Loucy (cell line): ENCODE measurements at regions not wholly inside any gene's neighbourhood (a gene's known extent, or its start where the extent isn't known, plus 50 kb on each side); places are given as distances from the start of the nearest gene placed in this dataset.

ENCODE experiments used
- EZH2phosphoT487 ChIP-seq: fragments of 200-600 bp; IDR thresholded peaks from 2 replicates; pipeline ENCODE4 v1.6.1; 2018; ENCODE audit warnings: antibody characterized with exemption, mild to moderate bottlenecking, moderate library complexity, borderline replicate concordance
- TF ChIP-seq, protein P1 (sequence below): fragments of 200-600 bp; sonication (generic); conservative IDR thresholded peaks from 2 replicates; pipeline ENCODE4 v1.5.1; 2014; ENCODE audit warnings: mild to moderate bottlenecking, antibody characterized with exemption, low read length

DNA sequence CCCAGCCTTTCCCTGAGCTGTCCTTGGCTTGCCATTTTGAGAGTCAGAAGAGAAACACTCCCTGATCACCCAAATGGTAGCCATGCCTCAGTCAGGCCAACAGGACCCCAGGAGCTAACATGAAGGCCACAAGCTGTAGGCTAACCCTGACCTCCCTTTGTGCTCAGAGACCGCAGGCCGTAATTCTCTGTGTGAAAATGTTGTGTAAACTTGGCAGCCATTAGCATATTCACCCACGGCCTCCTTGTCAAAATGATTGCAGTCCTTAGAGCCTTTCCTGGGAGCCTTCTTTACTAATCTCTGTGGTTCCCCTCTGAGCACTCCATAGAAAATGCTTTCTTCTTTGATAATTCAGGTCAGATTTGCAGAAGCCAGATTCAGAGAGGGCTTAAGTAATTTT lies 418.9 kb downstream of the COG6 start:
- TF ChIP-seq, protein P1, sequence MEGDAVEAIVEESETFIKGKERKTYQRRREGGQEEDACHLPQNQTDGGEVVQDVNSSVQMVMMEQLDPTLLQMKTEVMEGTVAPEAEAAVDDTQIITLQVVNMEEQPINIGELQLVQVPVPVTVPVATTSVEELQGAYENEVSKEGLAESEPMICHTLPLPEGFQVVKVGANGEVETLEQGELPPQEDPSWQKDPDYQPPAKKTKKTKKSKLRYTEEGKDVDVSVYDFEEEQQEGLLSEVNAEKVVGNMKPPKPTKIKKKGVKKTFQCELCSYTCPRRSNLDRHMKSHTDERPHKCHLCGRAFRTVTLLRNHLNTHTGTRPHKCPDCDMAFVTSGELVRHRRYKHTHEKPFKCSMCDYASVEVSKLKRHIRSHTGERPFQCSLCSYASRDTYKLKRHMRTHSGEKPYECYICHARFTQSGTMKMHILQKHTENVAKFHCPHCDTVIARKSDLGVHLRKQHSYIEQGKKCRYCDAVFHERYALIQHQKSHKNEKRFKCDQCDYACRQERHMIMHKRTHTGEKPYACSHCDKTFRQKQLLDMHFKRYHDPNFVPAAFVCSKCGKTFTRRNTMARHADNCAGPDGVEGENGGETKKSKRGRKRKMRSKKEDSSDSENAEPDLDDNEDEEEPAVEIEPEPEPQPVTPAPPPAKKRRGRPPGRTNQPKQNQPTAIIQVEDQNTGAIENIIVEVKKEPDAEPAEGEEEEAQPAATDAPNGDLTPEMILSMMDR, result no peak
- no peak for TF ChIP-seq EZH2phosphoT487
